NT2/D1 (cell line): ENCODE measurements at regions not wholly inside any gene's neighbourhood (a gene's known extent, or its start where the extent isn't known, plus 50 kb on each side); places are given as distances from the start of the nearest gene placed in this dataset.

Source experiments
- DNase-seq: peaks from one replicate; pipeline ENCODE4 v3.0.0-alpha.2; 2011; ENCODE audit warnings: low read depth, low spot score
- H3K27me3 ChIP-seq: 2 replicates; pipeline ENCODE4 v1.6.0; 2011; ENCODE audit warnings: mild to moderate bottlenecking; ENCODE audit not compliant: insufficient read length, insufficient read depth
- H3K36me3 ChIP-seq: 2 replicates; pipeline ENCODE4 v1.6.1; 2011; ENCODE audit warnings: mild to moderate bottlenecking, low read length, mixed read lengths; ENCODE audit not compliant: insufficient read depth, insufficient read length
- H3K4me1 ChIP-seq: 2 replicates; pipeline ENCODE4 v1.5.1; 2011; ENCODE audit not compliant: insufficient read depth, insufficient read length
- H3K4me3 ChIP-seq: 2 replicates; pipeline ENCODE4 v1.5.1; 2011; ENCODE audit warnings: low read depth; ENCODE audit not compliant: insufficient read length
- H3K9ac ChIP-seq: 2 replicates; pipeline ENCODE4 v1.6.0; 2011; ENCODE audit warnings: low read depth; ENCODE audit not compliant: insufficient read length
- H3K9me3 ChIP-seq: 2 replicates; pipeline ENCODE4 v1.5.1; 2011; ENCODE audit warnings: mild to moderate bottlenecking, low read length; ENCODE audit not compliant: insufficient read depth
- SUZ12 ChIP-seq: IDR thresholded peaks from 2 replicates; pipeline ENCODE4 v1.6.1; 2011; ENCODE audit not compliant: insufficient read length, insufficient read depth; ENCODE audit errors: extremely low read depth
- YY1 ChIP-seq: IDR thresholded peaks from 2 replicates; pipeline ENCODE4 v1.6.1; 2011; ENCODE audit not compliant: insufficient read length, insufficient read depth
- ZNF274 ChIP-seq: IDR thresholded peaks from 2 replicates; pipeline ENCODE4 v1.6.1; 2011; ENCODE audit warnings: mild to moderate bottlenecking, low read depth, low read length

- no peak for TF ChIP-seq ZNF274
- TF ChIP-seq SUZ12 = no peak
- no peak for TF ChIP-seq YY1
- no peak overlapping the region for H3K4me3 ChIP-seq
These were observed 463.6 kb downstream of the ZWINT start for GRCh38 chr10:55897490-55897921.

GRCh38 chr10:55892276-55892675 is 468.8 kb downstream of the ZWINT start:
- no peaks in the 10 kb centered on the region for H3K9me3 ChIP-seq
- no peak for TF ChIP-seq SUZ12
- TF ChIP-seq ZNF274 = no peak
- no peak for TF ChIP-seq YY1
- no peak for DNase-seq

More at GRCh38 chr10:55897490-55897921, 463.6 kb downstream of the ZWINT start:
- no peaks in the 10 kb centered on the region for H3K4me1 ChIP-seq
- H3K9ac ChIP-seq = no peak overlapping the region
- H3K27me3 ChIP-seq = no peaks in the 10 kb centered on the region
- DNase-seq = peak; percentile 27
- no peaks in the 10 kb centered on the region for H3K36me3 ChIP-seq
- no peaks in the 10 kb centered on the region for H3K9me3 ChIP-seq

GRCh38 chr10:55881588-55881987 is 479.5 kb downstream of the ZWINT start:
- TF ChIP-seq SUZ12 (no peak), YY1 (no peak), ZNF274 (no peak)
- Histone ChIP-seq H3K27me3 (no peaks in the 10 kb centered on the region), H3K9me3 (no peaks in the 10 kb centered on the region), H3K9ac (no peak overlapping the region), H3K4me3 (no peak overlapping the region), H3K4me1 (no peaks in the 10 kb centered on the region), H3K36me3 (no peaks in the 10 kb centered on the region)
- no peak for DNase-seq

More at GRCh38 chr10:55892276-55892675, 468.8 kb downstream of the ZWINT start:
- no peaks in the 10 kb centered on the region for H3K27me3 ChIP-seq
- no peaks in the 10 kb centered on the region for H3K36me3 ChIP-seq
- H3K4me3 ChIP-seq = no peak overlapping the region
- H3K4me1 ChIP-seq = no peaks in the 10 kb centered on the region
- H3K9ac ChIP-seq = no peak overlapping the region

GRCh38 chr10:55873485-55873884 is 487.6 kb downstream of the ZWINT start:
- Histone ChIP-seq H3K9ac (no peak overlapping the region), H3K36me3 (no peaks in the 10 kb centered on the region), H3K9me3 (no peaks in the 10 kb centered on the region), H3K27me3 (no peaks in the 10 kb centered on the region), H3K4me1 (no peaks in the 10 kb centered on the region), H3K4me3 (no peak overlapping the region)
- TF ChIP-seq ZNF274 (no peak), YY1 (no peak), SUZ12 (no peak)
- no peak for DNase-seq

GRCh38 chr10:55870186-55870585 is 490.9 kb downstream of the ZWINT start:
- Histone ChIP-seq H3K36me3 (no peaks in the 10 kb centered on the region), H3K9me3 (no peaks in the 10 kb centered on the region), H3K4me3 (no peak overlapping the region), H3K9ac (no peak overlapping the region), H3K27me3 (no peaks in the 10 kb centered on the region), H3K4me1 (no peaks in the 10 kb centered on the region)
- TF ChIP-seq SUZ12 = no peak
- TF ChIP-seq ZNF274 = no peak
- TF ChIP-seq YY1 = no peak
- DNase-seq = no peak

- TF ChIP-seq SUZ12 (no peak), YY1 (no peak), ZNF274 (no peak)
- no peaks in the 10 kb centered on the region for H3K27me3 ChIP-seq
- H3K4me3 ChIP-seq = no peak overlapping the region
These were observed 493.2 kb downstream of the ZWINT start for GRCh38 chr10:55867848-55868247.

GRCh38 chr10:55858730-55859129 is 502.3 kb downstream of the ZWINT start:
- no peaks in the 10 kb centered on the region for H3K27me3 ChIP-seq
- no peak overlapping the region for H3K9ac ChIP-seq
- H3K4me1 ChIP-seq = no peaks in the 10 kb centered on the region
- no peak for TF ChIP-seq SUZ12
- H3K9me3 ChIP-seq = peaks cover 8% of the 10 kb centered on the region; the same call in 1 of the 2 replicates
- no peak for DNase-seq
- no peak overlapping the region for H3K4me3 ChIP-seq
- no peaks in the 10 kb centered on the region for H3K36me3 ChIP-seq

More at GRCh38 chr10:55867848-55868247, 493.2 kb downstream of the ZWINT start:
- Histone ChIP-seq H3K4me1 (no peaks in the 10 kb centered on the region), H3K36me3 (no peaks in the 10 kb centered on the region), H3K9me3 (no peaks in the 10 kb centered on the region; the same call in 1 of the 2 replicates), H3K9ac (no peak overlapping the region)
- DNase-seq = no peak
